Loucy (cell line): ENCODE measurements at regions not wholly inside any gene's neighbourhood (a gene's known extent, or its start where the extent isn't known, plus 50 kb on each side); places are given as distances from the start of the nearest gene placed in this dataset.

Experiments
- H2AFZ ChIP-seq: fragments of 200-600 bp; sonication (generic); 2 replicates; pipeline ENCODE4 v1.6.0; 2016; ENCODE audit warnings: antibody characterized with exemption, mild to moderate bottlenecking, low read length, moderate library complexity
- H3F3A ChIP-seq: fragments of 200-600 bp; 2 replicates; pipeline ENCODE4 v1.6.0; 2016; ENCODE audit warnings: antibody characterized with exemption, low read depth, mild to moderate bottlenecking
- H3K27me3 ChIP-seq: fragments of 200-600 bp; sonication (generic); 2 replicates; pipeline ENCODE4 v1.6.1; 2014; ENCODE audit warnings: low read length, mild to moderate bottlenecking; ENCODE audit not compliant: insufficient read depth, poor library complexity, severe bottlenecking
- H3K36me3 ChIP-seq: fragments of 200-600 bp; sonication (generic); 2 replicates; pipeline ENCODE4 v1.6.1; 2016; ENCODE audit warnings: low read length; ENCODE audit not compliant: insufficient read depth
- H3K4me1 ChIP-seq: fragments of 200-600 bp; sonication (generic); 2 replicates; pipeline ENCODE4 v1.5.1; 2014; ENCODE audit warnings: low read length, mild to moderate bottlenecking; ENCODE audit not compliant: insufficient read depth, poor library complexity, severe bottlenecking
- H3K4me2 ChIP-seq: fragments of 200-600 bp; sonication (generic); 2 replicates; pipeline ENCODE4 v1.6.0; 2014; ENCODE audit warnings: antibody characterized with exemption, low read length, low read depth, mild to moderate bottlenecking; ENCODE audit not compliant: poor library complexity, severe bottlenecking
- H3K4me3 ChIP-seq: fragments of 200-600 bp; sonication (generic); 2 replicates; pipeline ENCODE4 v1.5.1; 2014; ENCODE audit warnings: low read length, mild to moderate bottlenecking, mixed read lengths; ENCODE audit not compliant: poor library complexity, severe bottlenecking
- H3K79me2 ChIP-seq: fragments of 200-600 bp; sonication (generic); 2 replicates; pipeline ENCODE4 v1.6.1; 2014; ENCODE audit warnings: low read length; ENCODE audit not compliant: insufficient read depth
- H3K9ac ChIP-seq: fragments of 200-600 bp; sonication (generic); 2 replicates; pipeline ENCODE4 v1.6.0; 2014; ENCODE audit warnings: mild to moderate bottlenecking, low read depth, low read length, moderate library complexity; ENCODE audit not compliant: poor library complexity, severe bottlenecking
- H3K9me2 ChIP-seq: fragments of 200-600 bp; sonication (generic); replicated peaks from 2 replicates; pipeline ENCODE4 v1.6.1; 2016; ENCODE audit warnings: low read depth, low read length, mixed read lengths
- H3K9me3 ChIP-seq: fragments of 200-600 bp; sonication (generic); 2 replicates; pipeline ENCODE4 v1.6.1; 2014; ENCODE audit warnings: mild to moderate bottlenecking, antibody characterized with exemption, low read length, low read depth; ENCODE audit not compliant: insufficient read depth
- H4K20me1 ChIP-seq: fragments of 200-600 bp; sonication (generic); 2 replicates; pipeline ENCODE4 v1.6.0; 2014; ENCODE audit warnings: antibody characterized with exemption, low read length, mild to moderate bottlenecking; ENCODE audit not compliant: insufficient read depth, poor library complexity, severe bottlenecking
- CTCF ChIP-seq: fragments of 200-600 bp; sonication (generic); conservative IDR thresholded peaks from 2 replicates; pipeline ENCODE4 v1.5.1; 2014; ENCODE audit warnings: mild to moderate bottlenecking, antibody characterized with exemption, low read length
- EZH2phosphoT487 ChIP-seq: fragments of 200-600 bp; IDR thresholded peaks from 2 replicates; pipeline ENCODE4 v1.6.1; 2018; ENCODE audit warnings: antibody characterized with exemption, mild to moderate bottlenecking, moderate library complexity, borderline replicate concordance

- TF ChIP-seq EZH2phosphoT487 (no peak), CTCF (no peak)
- H3F3A ChIP-seq = no peaks in the 10 kb centered on the region
Measured at GRCh38 chr9:18040327-18040726, 433.6 kb upstream of the ADAMTSL1 start.

GRCh38 chr9:18043978-18044377 lies 430.0 kb upstream of the ADAMTSL1 start:
- H3K36me3 ChIP-seq = no peaks in the 10 kb centered on the region
- H3K4me3 ChIP-seq = no peak overlapping the region
- H2AFZ ChIP-seq = no peak overlapping the region
- H3K4me2 ChIP-seq = no peak overlapping the region
- no peaks in the 10 kb centered on the region for H3K9me3 ChIP-seq
- no peak for TF ChIP-seq EZH2phosphoT487
- TF ChIP-seq CTCF = no peak
- H3K27me3 ChIP-seq = no peaks in the 10 kb centered on the region
- no peaks in the 10 kb centered on the region for H3F3A ChIP-seq
- H4K20me1 ChIP-seq = no peaks in the 10 kb centered on the region
- H3K9ac ChIP-seq = no peak overlapping the region
- H3K4me1 ChIP-seq = no peaks in the 10 kb centered on the region
- no peaks in the 10 kb centered on the region for H3K9me2 ChIP-seq
- no peaks in the 10 kb centered on the region for H3K79me2 ChIP-seq

More at GRCh38 chr9:18040327-18040726, 433.6 kb upstream of the ADAMTSL1 start:
- Histone ChIP-seq H3K9me3 (no peaks in the 10 kb centered on the region), H3K9ac (no peak overlapping the region), H3K36me3 (no peaks in the 10 kb centered on the region), H3K4me2 (no peak overlapping the region), H3K4me3 (no peak overlapping the region), H3K27me3 (no peaks in the 10 kb centered on the region), H2AFZ (no peak overlapping the region), H3K79me2 (no peaks in the 10 kb centered on the region), H4K20me1 (no peaks in the 10 kb centered on the region), H3K9me2 (no peaks in the 10 kb centered on the region), H3K4me1 (no peaks in the 10 kb centered on the region)

GRCh38 chr9:18045326-18045725 lies 428.6 kb upstream of the ADAMTSL1 start:
- H4K20me1 ChIP-seq = no peaks in the 10 kb centered on the region

More at GRCh38 chr9:18045326-18045725, 428.6 kb upstream of the ADAMTSL1 start:
- Histone ChIP-seq H3K36me3 (no peaks in the 10 kb centered on the region), H2AFZ (no peak overlapping the region), H3K4me1 (no peaks in the 10 kb centered on the region), H3K79me2 (no peaks in the 10 kb centered on the region), H3K4me2 (no peak overlapping the region), H3K4me3 (no peak overlapping the region), H3K9ac (no peak overlapping the region), H3K9me2 (no peaks in the 10 kb centered on the region), H3K27me3 (no peaks in the 10 kb centered on the region), H3K9me3 (no peaks in the 10 kb centered on the region), H3F3A (no peaks in the 10 kb centered on the region)
- TF ChIP-seq EZH2phosphoT487 (no peak), CTCF (no peak)
